ENCODE measurements at regions not wholly inside any gene's neighbourhood (a gene's known extent, or its start where the extent isn't known, plus 50 kb on each side); places are given as distances from the start of the nearest gene placed in this dataset.

- Histone ChIP-seq H3K27ac (ENCODE audit: low read length) (no peak overlapping the region), H3K9me3 (ENCODE audit: control insufficient read depth in 1 of 2, low read length in 2 of 2) (no peaks in the 10 kb centered on the region), H3K4me3 (ENCODE audit: low read depth in 1 of 2, low read length in 2 of 2) (no peak overlapping the region), H3K4me1 (ENCODE audit: control insufficient read depth in 1 of 2, insufficient read depth in 2 of 2, low read length in 2 of 2) (no peaks in the 10 kb centered on the region), H3K27me3 (ENCODE audit: low read depth, low read length) (no peaks in the 10 kb centered on the region), H3K36me3 (ENCODE audit: control insufficient read depth in 1 of 2, insufficient read depth in 2 of 2, low read length in 2 of 2) (no peaks in the 10 kb centered on the region)
These were observed 363.6 kb downstream of the WDR72 start for GRCh38 chr15:53395871-53396270.

- Histone ChIP-seq H3K4me1 (ENCODE audit: control insufficient read depth in 1 of 2, insufficient read depth in 2 of 2, low read length in 2 of 2) (no peaks in the 10 kb centered on the region), H3K9me3 (ENCODE audit: control insufficient read depth in 1 of 2, low read length in 2 of 2) (no peaks in the 10 kb centered on the region), H3K27ac (ENCODE audit: low read length) (no peak overlapping the region), H3K36me3 (ENCODE audit: control insufficient read depth in 1 of 2, insufficient read depth in 2 of 2, low read length in 2 of 2) (no peaks in the 10 kb centered on the region), H3K4me3 (ENCODE audit: low read depth in 1 of 2, low read length in 2 of 2) (no peak overlapping the region), H3K27me3 (ENCODE audit: low read depth, low read length) (no peaks in the 10 kb centered on the region)
These were observed 368.9 kb downstream of the WDR72 start for GRCh38 chr15:53390549-53390948.

GRCh38 chr15:53389271-53390037 lies 370.0 kb downstream of the WDR72 start:
- Histone ChIP-seq H3K36me3 (ENCODE audit: control insufficient read depth in 1 of 2, insufficient read depth in 2 of 2, low read length in 2 of 2) (no peaks in the 10 kb centered on the region), H3K27me3 (ENCODE audit: low read depth, low read length) (no peaks in the 10 kb centered on the region), H3K4me1 (ENCODE audit: control insufficient read depth in 1 of 2, insufficient read depth in 2 of 2, low read length in 2 of 2) (no peaks in the 10 kb centered on the region), H3K4me3 (ENCODE audit: low read depth in 1 of 2, low read length in 2 of 2) (no peak overlapping the region), H3K27ac (ENCODE audit: low read length) (no peak overlapping the region), H3K9me3 (ENCODE audit: control insufficient read depth in 1 of 2, low read length in 2 of 2) (no peaks in the 10 kb centered on the region)

GRCh38 chr15:53384417-53384816 lies 375.0 kb downstream of the WDR72 start:
- Histone ChIP-seq H3K27ac (ENCODE audit: low read length) (no peak overlapping the region), H3K9me3 (ENCODE audit: control insufficient read depth in 1 of 2, low read length in 2 of 2) (peaks cover 0 to 2% of the 10 kb centered on the region in 2 donors), H3K27me3 (ENCODE audit: low read depth, low read length) (no peaks in the 10 kb centered on the region), H3K4me1 (ENCODE audit: control insufficient read depth in 1 of 2, insufficient read depth in 2 of 2, low read length in 2 of 2) (no peaks in the 10 kb centered on the region), H3K36me3 (ENCODE audit: control insufficient read depth in 1 of 2, insufficient read depth in 2 of 2, low read length in 2 of 2) (no peaks in the 10 kb centered on the region), H3K4me3 (ENCODE audit: low read depth in 1 of 2, low read length in 2 of 2) (no peak overlapping the region)

GRCh38 chr15:53378096-53378800 lies 381.2 kb downstream of the WDR72 start:
- H3K4me3 ChIP-seq (ENCODE audit: low read depth in 1 of 2, low read length in 2 of 2), result no peak overlapping the region
- H3K4me1 ChIP-seq (ENCODE audit: control insufficient read depth in 1 of 2, insufficient read depth in 2 of 2, low read length in 2 of 2), result no peaks in the 10 kb centered on the region
- no peaks in the 10 kb centered on the region for H3K27me3 ChIP-seq (ENCODE audit: low read depth, low read length)
- H3K36me3 ChIP-seq (ENCODE audit: control insufficient read depth in 1 of 2, insufficient read depth in 2 of 2, low read length in 2 of 2), result no peaks in the 10 kb centered on the region
- no peak overlapping the region for H3K27ac ChIP-seq (ENCODE audit: low read length)
- H3K9me3 ChIP-seq (ENCODE audit: control insufficient read depth in 1 of 2, low read length in 2 of 2), result peaks cover 0 to 2% of the 10 kb centered on the region in 2 donors

GRCh38 chr15:53367740-53368139 lies 391.7 kb downstream of the WDR72 start:
- Histone ChIP-seq H3K4me1 (ENCODE audit: control insufficient read depth in 1 of 2, insufficient read depth in 2 of 2, low read length in 2 of 2) (no peaks in the 10 kb centered on the region), H3K27ac (ENCODE audit: low read length) (no peak overlapping the region), H3K4me3 (ENCODE audit: low read depth in 1 of 2, low read length in 2 of 2) (no peak overlapping the region), H3K9me3 (ENCODE audit: control insufficient read depth in 1 of 2, low read length in 2 of 2) (peaks cover 5 to 6% of the 10 kb centered on the region in 2 donors), H3K36me3 (ENCODE audit: control insufficient read depth in 1 of 2, insufficient read depth in 2 of 2, low read length in 2 of 2) (no peaks in the 10 kb centered on the region), H3K27me3 (ENCODE audit: low read depth, low read length) (no peaks in the 10 kb centered on the region)

GRCh38 chr15:53360881-53361280 lies 398.6 kb downstream of the WDR72 start:
- Histone ChIP-seq H3K4me1 (ENCODE audit: control insufficient read depth in 1 of 2, insufficient read depth in 2 of 2, low read length in 2 of 2) (no peaks in the 10 kb centered on the region), H3K9me3 (ENCODE audit: control insufficient read depth in 1 of 2, low read length in 2 of 2) (no peaks in the 10 kb centered on the region), H3K4me3 (ENCODE audit: low read depth in 1 of 2, low read length in 2 of 2) (no peak overlapping the region), H3K27me3 (ENCODE audit: low read depth, low read length) (no peaks in the 10 kb centered on the region), H3K27ac (ENCODE audit: low read length) (no peak overlapping the region), H3K36me3 (ENCODE audit: control insufficient read depth in 1 of 2, insufficient read depth in 2 of 2, low read length in 2 of 2) (no peaks in the 10 kb centered on the region)

GRCh38 chr15:53359038-53359437 lies 400.4 kb downstream of the WDR72 start:
- Histone ChIP-seq H3K36me3 (ENCODE audit: control insufficient read depth in 1 of 2, insufficient read depth in 2 of 2, low read length in 2 of 2) (no peaks in the 10 kb centered on the region), H3K27ac (ENCODE audit: low read length) (no peak overlapping the region), H3K27me3 (ENCODE audit: low read depth, low read length) (no peaks in the 10 kb centered on the region), H3K4me1 (ENCODE audit: control insufficient read depth in 1 of 2, insufficient read depth in 2 of 2, low read length in 2 of 2) (no peaks in the 10 kb centered on the region), H3K4me3 (ENCODE audit: low read depth in 1 of 2, low read length in 2 of 2) (no peak overlapping the region), H3K9me3 (ENCODE audit: control insufficient read depth in 1 of 2, low read length in 2 of 2) (no peaks in the 10 kb centered on the region)

GRCh38 chr15:53354874-53355273 lies 404.6 kb downstream of the WDR72 start:
- Histone ChIP-seq H3K27me3 (ENCODE audit: low read depth, low read length) (no peaks in the 10 kb centered on the region), H3K4me1 (ENCODE audit: control insufficient read depth in 1 of 2, insufficient read depth in 2 of 2, low read length in 2 of 2) (no peaks in the 10 kb centered on the region), H3K36me3 (ENCODE audit: control insufficient read depth in 1 of 2, insufficient read depth in 2 of 2, low read length in 2 of 2) (no peaks in the 10 kb centered on the region), H3K27ac (ENCODE audit: low read length) (no peak overlapping the region), H3K9me3 (ENCODE audit: control insufficient read depth in 1 of 2, low read length in 2 of 2) (no peaks in the 10 kb centered on the region), H3K4me3 (ENCODE audit: low read depth in 1 of 2, low read length in 2 of 2) (no peak overlapping the region)

- H3K36me3 ChIP-seq (ENCODE audit: control insufficient read depth in 1 of 2, insufficient read depth in 2 of 2, low read length in 2 of 2), result no peaks in the 10 kb centered on the region
- H3K27me3 ChIP-seq (ENCODE audit: low read depth, low read length), result no peaks in the 10 kb centered on the region
- H3K27ac ChIP-seq (ENCODE audit: low read length), result no peak overlapping the region
- H3K9me3 ChIP-seq (ENCODE audit: control insufficient read depth in 1 of 2, low read length in 2 of 2), result no peaks in the 10 kb centered on the region
- H3K4me3 ChIP-seq (ENCODE audit: low read depth in 1 of 2, low read length in 2 of 2), result no peak overlapping the region
- no peaks in the 10 kb centered on the region for H3K4me1 ChIP-seq (ENCODE audit: control insufficient read depth in 1 of 2, insufficient read depth in 2 of 2, low read length in 2 of 2)
These were observed 408.1 kb downstream of the WDR72 start for GRCh38 chr15:53351373-53351772.

GRCh38 chr15:53346583-53346982 lies 412.9 kb downstream of the WDR72 start:
- Histone ChIP-seq H3K36me3 (ENCODE audit: control insufficient read depth in 1 of 2, insufficient read depth in 2 of 2, low read length in 2 of 2) (no peaks in the 10 kb centered on the region), H3K9me3 (ENCODE audit: control insufficient read depth in 1 of 2, low read length in 2 of 2) (no peaks in the 10 kb centered on the region), H3K4me1 (ENCODE audit: control insufficient read depth in 1 of 2, insufficient read depth in 2 of 2, low read length in 2 of 2) (no peaks in the 10 kb centered on the region), H3K4me3 (ENCODE audit: low read depth in 1 of 2, low read length in 2 of 2) (no peak overlapping the region), H3K27me3 (ENCODE audit: low read depth, low read length) (no peaks in the 10 kb centered on the region), H3K27ac (ENCODE audit: low read length) (no peak overlapping the region)
